Endodermal cell (in vitro differentiated cells): ENCODE measurements at regions not wholly inside any gene's neighbourhood (a gene's known extent, or its start where the extent isn't known, plus 50 kb on each side); places are given as distances from the start of the nearest gene placed in this dataset.

Source experiments
- DNase-seq: peaks from one replicate; pipeline ENCODE4 v3.0.0-alpha.2; 2017
- H3K27ac ChIP-seq: 2 replicates; pipeline ENCODE4 v1.5.1; 2013; ENCODE audit warnings: mild to moderate bottlenecking, low read depth, low read length, moderate library complexity
- H3K27me3 ChIP-seq: 2 replicates; pipeline ENCODE4 v1.6.1; 2013; ENCODE audit warnings: mild to moderate bottlenecking, low read length, moderate library complexity; ENCODE audit not compliant: insufficient read depth, control insufficient read depth, poor library complexity, severe bottlenecking
- H3K36me3 ChIP-seq: 2 replicates; pipeline ENCODE4 v1.7.0; 2013; ENCODE audit warnings: mild to moderate bottlenecking, low read length, moderate library complexity; ENCODE audit not compliant: control insufficient read depth, insufficient read depth
- H3K4me1 ChIP-seq: one replicate; pipeline ENCODE4 v1.7.0; 2013; ENCODE audit warnings: low read length; ENCODE audit not compliant: control insufficient read depth, insufficient read depth
- H3K4me3 ChIP-seq: 2 replicates; pipeline ENCODE4 v1.5.1; 2013; ENCODE audit warnings: mild to moderate bottlenecking, low read length, moderate library complexity
- H3K9ac ChIP-seq: 2 replicates; pipeline ENCODE4 v1.6.1; 2013; ENCODE audit warnings: mild to moderate bottlenecking, low read length, moderate library complexity; ENCODE audit not compliant: poor library complexity, severe bottlenecking; ENCODE audit errors: extremely low read depth
- H3K9me3 ChIP-seq: 2 replicates; pipeline ENCODE4 v1.6.1; 2013; ENCODE audit warnings: mild to moderate bottlenecking, low read length, moderate library complexity; ENCODE audit not compliant: control insufficient read depth
- H3K27ac Mint-ChIP-seq: 2 replicates; pipeline ENCODE4 v1.8.0; 2020; ENCODE audit warnings: mixed read lengths
- H3K27me3 Mint-ChIP-seq: 2 replicates; pipeline ENCODE4 v1.8.0; 2021; ENCODE audit warnings: mild to moderate bottlenecking, mixed read lengths; ENCODE audit not compliant: insufficient read depth
- H3K36me3 Mint-ChIP-seq: 2 replicates; pipeline ENCODE4 v1.8.0; 2020; ENCODE audit warnings: low read depth, mixed read lengths
- H3K4me1 Mint-ChIP-seq: 2 replicates; pipeline ENCODE4 v1.8.0; 2020; ENCODE audit warnings: mixed read lengths
- H3K4me3 Mint-ChIP-seq: 2 replicates; pipeline ENCODE4 v1.8.0; 2020; ENCODE audit warnings: mild to moderate bottlenecking, moderate library complexity, mixed read lengths
- H3K9me3 Mint-ChIP-seq: 2 replicates; pipeline ENCODE4 v1.8.0; 2020; ENCODE audit warnings: mild to moderate bottlenecking, mixed read lengths
- CTCF ChIP-seq: fragments of 200-600 bp; sonication (generic); conservative IDR thresholded peaks from 2 replicates; pipeline ENCODE4 v1.5.0; 2021; ENCODE audit warnings: antibody characterized with exemption, mild to moderate bottlenecking
- WGBS, 2 experiments: methylation state at CpG; one replicate each; pipeline versions ENCODE4 v1.1.5 to v1.1.7; 2013; ENCODE audit warnings: missing lambda C conversion rate in 2 of 2, mixed read lengths in 1 of 2; ENCODE audit not compliant: insufficient coverage in 1 of 2, insufficient read length in 1 of 2; 5-methylcytosine and 5-hydroxymethylcytosine counted together

- Mint-ChIP-seq H3K4me1 (peaks cover 15% of the 10 kb centered on the region), H3K9me3 (no peaks in the 10 kb centered on the region), H3K27me3 (no peaks in the 10 kb centered on the region), H3K4me3 (no peak overlapping the region), H3K27ac (no peak overlapping the region), H3K36me3 (no peaks in the 10 kb centered on the region)
- TF ChIP-seq CTCF = no peak
- no peak overlapping the region for H3K9ac ChIP-seq
- no peak overlapping the region for H3K4me3 ChIP-seq
- no peaks in the 10 kb centered on the region for H3K36me3 ChIP-seq
- H3K27ac ChIP-seq = no peak overlapping the region
- no peaks in the 10 kb centered on the region for H3K4me1 ChIP-seq
- H3K27me3 ChIP-seq = no peaks in the 10 kb centered on the region
- no peak for DNase-seq
- no peaks in the 10 kb centered on the region for H3K9me3 ChIP-seq
Measured at GRCh38 chr3:193801097-193801496, 208.1 kb downstream of the OPA1 start.

- Mint-ChIP-seq H3K27ac (no peak overlapping the region), H3K4me1 (peaks cover 32% of the 10 kb centered on the region), H3K9me3 (no peaks in the 10 kb centered on the region), H3K27me3 (no peaks in the 10 kb centered on the region), H3K4me3 (no peak overlapping the region), H3K36me3 (no peaks in the 10 kb centered on the region)
- Histone ChIP-seq H3K9ac (no peak overlapping the region), H3K27ac (no peak overlapping the region), H3K4me3 (no peak overlapping the region), H3K4me1 (no peaks in the 10 kb centered on the region), H3K27me3 (no peaks in the 10 kb centered on the region), H3K36me3 (no peaks in the 10 kb centered on the region), H3K9me3 (no peaks in the 10 kb centered on the region)
- WGBS, 2 experiments = 67 to 90% methylated on average over 1 to 4 of the region's 4 CpGs
- TF ChIP-seq CTCF = no peak
- peak; percentile 19 for DNase-seq
Measured at GRCh38 chr3:193803288-193803687, 210.3 kb downstream of the OPA1 start.

DNA sequence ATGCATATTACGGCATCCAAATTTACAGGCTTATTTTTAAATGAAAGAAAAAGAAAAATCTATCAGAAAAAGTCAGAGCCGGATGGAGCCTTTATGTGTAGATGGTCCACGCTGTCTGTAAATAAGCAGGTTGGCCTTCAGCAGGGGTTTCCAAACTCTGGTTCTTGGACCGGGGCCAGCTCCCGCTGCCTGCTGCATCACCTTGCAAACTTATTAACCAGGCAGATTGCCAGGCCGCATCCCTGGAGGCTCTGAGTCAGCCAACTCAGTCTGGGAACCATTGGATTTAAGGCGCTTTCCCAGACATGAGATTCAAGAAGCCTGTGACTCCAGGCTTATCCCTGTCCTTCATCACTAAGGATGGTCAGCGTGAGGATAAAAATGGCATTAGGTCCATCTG lies 212.4 kb downstream of the OPA1 start:
- Mint-ChIP-seq H3K36me3 (no peaks in the 10 kb centered on the region), H3K27ac (no peak overlapping the region), H3K4me3 (no peak overlapping the region), H3K9me3 (no peaks in the 10 kb centered on the region), H3K4me1 (peaks cover 40% of the 10 kb centered on the region), H3K27me3 (no peaks in the 10 kb centered on the region)
- H3K4me1 ChIP-seq = peaks cover 7% of the 10 kb centered on the region
- no peaks in the 10 kb centered on the region for H3K9me3 ChIP-seq
- no peaks in the 10 kb centered on the region for H3K27me3 ChIP-seq
- no peak overlapping the region for H3K27ac ChIP-seq
- H3K4me3 ChIP-seq = no peak overlapping the region
- H3K9ac ChIP-seq = no peak overlapping the region
- TF ChIP-seq CTCF = no peak
- peak; percentile 39 for DNase-seq
- H3K36me3 ChIP-seq = no peaks in the 10 kb centered on the region
- 93 to 98% methylated on average over 4 to 8 of the region's 8 CpGs for WGBS, 2 experiments
